Activated T-helper 1 cell treated with anti-CD3 and anti-CD28 coated beads, Interleukin-12 subunit alpha, Interleukin-12 subunit beta, Interleukin-2, Interleukin-4 antibody, amounts not matched to agents 30 ng/mL and 10 ng/mL and 1 ng/mL, durations not matched to agents 14 hours and 24 hours and 36 hours (primary cell): ENCODE measurements at regions not wholly inside any gene's neighbourhood (a gene's known extent, or its start where the extent isn't known, plus 50 kb on each side); places are given as distances from the start of the nearest gene placed in this dataset.

ENCODE experiments used
- DNase-seq: peaks from one replicate; pipeline ENCODE4 v3.0.0; 2021; ENCODE audit warnings: low spot score
- H3K27ac Mint-ChIP-seq: one replicate; pipeline ENCODE4 v1.8.0; 2021; ENCODE audit warnings: mild to moderate bottlenecking, mixed read lengths
- H3K27me3 Mint-ChIP-seq: one replicate; pipeline ENCODE4 v1.8.0; 2022; ENCODE audit warnings: mild to moderate bottlenecking, moderate library complexity, mixed read lengths; ENCODE audit not compliant: insufficient read depth
- H3K36me3 Mint-ChIP-seq: one replicate; pipeline ENCODE4 v1.8.0; 2021; ENCODE audit warnings: low read depth, mixed read lengths
- H3K4me1 Mint-ChIP-seq: one replicate; pipeline ENCODE4 v1.8.0; 2021; ENCODE audit warnings: low read depth, mixed read lengths
- H3K4me3 Mint-ChIP-seq: one replicate; pipeline ENCODE4 v1.8.0; 2021; ENCODE audit warnings: mild to moderate bottlenecking, moderate library complexity, mixed read lengths
- H3K9me3 Mint-ChIP-seq: one replicate; pipeline ENCODE4 v1.8.0; 2021; ENCODE audit warnings: mixed read lengths
- intact Hi-C: fragments of 100-400 bp; cut with micrococcal nuclease; formaldehyde crosslinking; loops from one replicate; pipeline ENCODE4 v1.15.1; 2024

GRCh38 chr11:31995032-31995431 is 95.8 kb upstream of the RCN1 start:
- intact Hi-C loops = no loop called here
- Mint-ChIP-seq H3K27ac (no peak overlapping the region), H3K9me3 (no peaks in the 10 kb centered on the region), H3K4me1 (peaks cover 15% of the 10 kb centered on the region), H3K27me3 (peaks cover 8% of the 10 kb centered on the region), H3K36me3 (peaks cover 2% of the 10 kb centered on the region), H3K4me3 (no peak overlapping the region)
- DNase-seq = no peak

GRCh38 chr11:31987118-31988005 is 103.5 kb upstream of the RCN1 start:
- Mint-ChIP-seq H3K36me3 (no peaks in the 10 kb centered on the region), H3K27ac (no peak overlapping the region), H3K9me3 (no peaks in the 10 kb centered on the region), H3K4me3 (no peak overlapping the region), H3K4me1 (no peaks in the 10 kb centered on the region), H3K27me3 (peaks cover 42% of the 10 kb centered on the region)
- intact Hi-C loops = no loop called here
- no peak for DNase-seq

DNA sequence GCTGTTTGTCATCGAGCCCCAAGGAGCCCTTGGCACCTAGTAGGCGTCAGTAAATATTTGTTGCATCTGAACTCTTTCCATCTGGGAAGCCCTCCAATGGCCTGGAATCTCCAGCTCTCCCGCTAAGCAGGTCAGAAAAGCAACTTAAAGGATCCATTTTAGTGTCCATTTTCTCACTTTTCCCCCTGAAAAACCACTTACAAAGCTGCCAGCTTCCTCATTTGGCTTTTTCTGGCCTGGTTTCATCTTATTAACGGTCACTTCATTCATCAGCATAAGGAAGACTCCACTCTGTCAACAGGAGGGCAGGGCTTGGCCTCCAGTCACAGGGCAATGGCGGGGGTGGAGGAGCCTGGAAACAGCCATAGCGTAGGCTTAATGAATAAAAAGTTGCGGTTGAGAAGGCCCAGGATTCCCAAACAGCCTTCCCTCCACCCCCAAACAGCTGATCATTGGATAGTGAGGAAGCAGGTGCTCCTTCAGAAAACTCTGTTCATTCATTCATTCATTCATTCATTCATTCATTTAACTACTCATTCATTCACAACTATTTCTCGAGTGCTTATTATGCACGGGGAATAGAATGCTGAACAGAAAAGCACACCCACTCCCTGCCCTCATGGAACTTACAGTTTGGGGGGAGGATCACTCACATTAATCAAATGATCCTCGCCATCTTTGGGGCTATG is 104.5 kb upstream of the RCN1 start:
- H3K4me3 Mint-ChIP-seq = no peak overlapping the region
- no peaks in the 10 kb centered on the region for H3K9me3 Mint-ChIP-seq
- H3K36me3 Mint-ChIP-seq = no peaks in the 10 kb centered on the region
- H3K27me3 Mint-ChIP-seq = peaks cover 46% of the 10 kb centered on the region
- no peaks in the 10 kb centered on the region for H3K4me1 Mint-ChIP-seq
- intact Hi-C loops = no loop called here
- no peak for DNase-seq
- no peak overlapping the region for H3K27ac Mint-ChIP-seq

DNA sequence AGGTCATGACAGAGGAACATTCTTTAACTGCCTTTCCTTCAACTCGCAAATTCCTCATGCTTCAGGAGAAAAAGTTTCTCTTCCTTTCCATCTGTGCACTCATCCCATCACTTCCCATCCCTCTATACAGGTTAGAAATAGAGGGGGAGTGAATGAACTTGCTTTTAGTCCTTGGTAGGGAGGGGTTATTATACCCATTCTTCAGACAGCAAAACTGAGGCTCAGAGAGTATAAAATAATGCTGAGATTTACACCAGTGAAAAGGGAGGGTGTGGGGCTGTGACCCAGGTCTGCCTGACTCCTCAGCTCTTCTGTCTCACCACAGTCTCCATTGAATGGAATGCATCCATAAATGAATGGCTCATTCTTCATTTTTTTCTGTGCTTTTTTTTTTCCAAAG is 109.4 kb upstream of the RCN1 start:
- peaks cover 1% of the 10 kb centered on the region for H3K36me3 Mint-ChIP-seq

DNA sequence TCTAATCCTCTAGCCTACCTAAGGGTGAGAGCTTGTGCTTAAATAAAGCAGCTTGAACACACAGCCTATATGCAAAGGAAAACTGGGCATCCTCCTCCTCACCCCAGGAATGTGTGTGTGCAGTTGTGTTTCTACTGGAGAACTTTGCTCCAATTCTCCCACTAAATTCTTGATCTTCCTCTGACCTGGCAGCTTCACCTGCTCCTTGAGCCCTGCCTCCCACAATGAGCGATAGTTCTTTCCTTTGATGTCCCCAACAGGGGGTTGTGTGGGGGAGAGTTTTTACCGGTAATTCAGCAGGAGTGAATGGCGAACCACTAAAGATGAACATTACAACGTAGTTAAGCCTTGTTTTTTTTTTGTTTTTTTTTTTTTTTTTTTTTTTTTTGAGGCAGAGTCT is 113.5 kb upstream of the RCN1 start:
- Mint-ChIP-seq H3K27me3 (peaks cover 28% of the 10 kb centered on the region), H3K4me1 (no peaks in the 10 kb centered on the region), H3K9me3 (no peaks in the 10 kb centered on the region), H3K4me3 (no peak overlapping the region), H3K36me3 (peaks cover 1% of the 10 kb centered on the region), H3K27ac (no peak overlapping the region)
- DNase-seq = no peak
- intact Hi-C loops = no loop called here

More for the DNA sequence above, 109.4 kb upstream of the RCN1 start:
- Mint-ChIP-seq H3K4me3 (no peak overlapping the region), H3K27ac (no peak overlapping the region), H3K27me3 (peaks cover 32% of the 10 kb centered on the region), H3K4me1 (no peaks in the 10 kb centered on the region), H3K9me3 (no peaks in the 10 kb centered on the region)
- intact Hi-C loops = no loop called here
- no peak for DNase-seq

GRCh38 chr11:31974366-31975136 is 116.3 kb upstream of the RCN1 start:
- H3K4me1 Mint-ChIP-seq = no peaks in the 10 kb centered on the region
- H3K27me3 Mint-ChIP-seq = peaks cover 16% of the 10 kb centered on the region
- no peak for DNase-seq
- H3K4me3 Mint-ChIP-seq = no peak overlapping the region
- peaks cover 1% of the 10 kb centered on the region for H3K36me3 Mint-ChIP-seq
- no peak overlapping the region for H3K27ac Mint-ChIP-seq
- no peaks in the 10 kb centered on the region for H3K9me3 Mint-ChIP-seq
- intact Hi-C loops = no loop called here

GRCh38 chr11:31973172-31973571 is 117.7 kb upstream of the RCN1 start:
- Mint-ChIP-seq H3K27ac (no peak overlapping the region), H3K9me3 (no peaks in the 10 kb centered on the region), H3K27me3 (peaks cover 16% of the 10 kb centered on the region), H3K36me3 (peaks cover 1% of the 10 kb centered on the region), H3K4me3 (no peak overlapping the region), H3K4me1 (no peaks in the 10 kb centered on the region)
- DNase-seq = no peak
- intact Hi-C loops = no loop called here

DNA sequence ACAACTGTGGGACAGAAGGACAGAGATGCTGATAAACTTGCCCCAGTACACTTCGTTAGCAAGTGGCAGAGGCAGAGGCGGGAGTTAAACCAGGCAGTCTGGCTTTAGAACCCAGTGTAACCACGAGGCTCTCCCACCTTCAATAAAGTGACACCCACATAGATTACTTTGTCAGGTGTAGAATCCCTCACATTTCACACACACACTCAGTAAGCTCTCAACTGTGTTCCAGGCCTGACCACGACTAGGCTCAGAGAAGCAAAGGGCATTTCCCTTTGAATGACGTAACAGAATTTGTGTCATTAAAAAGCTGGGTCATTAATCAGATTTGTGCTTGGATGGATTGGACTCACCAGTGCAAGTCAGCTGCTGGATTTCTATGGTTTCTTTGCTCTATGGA is 118.3 kb upstream of the RCN1 start:
- Mint-ChIP-seq H3K27me3 (peaks cover 15% of the 10 kb centered on the region), H3K36me3 (no peaks in the 10 kb centered on the region), H3K27ac (no peak overlapping the region), H3K9me3 (no peaks in the 10 kb centered on the region), H3K4me3 (no peak overlapping the region), H3K4me1 (no peaks in the 10 kb centered on the region)
- intact Hi-C loops = no loop called here
- no peak for DNase-seq

GRCh38 chr11:31969359-31969702 is 121.5 kb upstream of the RCN1 start:
- Mint-ChIP-seq H3K36me3 (no peaks in the 10 kb centered on the region), H3K4me3 (no peak overlapping the region), H3K4me1 (no peaks in the 10 kb centered on the region), H3K27me3 (peaks cover 3% of the 10 kb centered on the region), H3K9me3 (no peaks in the 10 kb centered on the region), H3K27ac (no peak overlapping the region)
- intact Hi-C loops = no loop called here
- DNase-seq = no peak

- intact Hi-C loops = no loop called here
- Mint-ChIP-seq H3K4me1 (no peaks in the 10 kb centered on the region), H3K27ac (no peak overlapping the region)
Measured at GRCh38 chr11:31968461-31969358, 122.2 kb upstream of the RCN1 start.

GRCh38 chr11:31967404-31968130 is 123.3 kb upstream of the RCN1 start:
- Mint-ChIP-seq H3K4me3 (no peak overlapping the region), H3K27me3 (peaks cover 2% of the 10 kb centered on the region), H3K4me1 (no peaks in the 10 kb centered on the region), H3K36me3 (no peaks in the 10 kb centered on the region), H3K27ac (no peak overlapping the region), H3K9me3 (no peaks in the 10 kb centered on the region)
- intact Hi-C loops = no loop called here
- no peak for DNase-seq

More at GRCh38 chr11:31968461-31969358, 122.2 kb upstream of the RCN1 start:
- Mint-ChIP-seq H3K9me3 (no peaks in the 10 kb centered on the region), H3K27me3 (peaks cover 2% of the 10 kb centered on the region), H3K4me3 (no peak overlapping the region), H3K36me3 (no peaks in the 10 kb centered on the region)
- no peak for DNase-seq

DNA sequence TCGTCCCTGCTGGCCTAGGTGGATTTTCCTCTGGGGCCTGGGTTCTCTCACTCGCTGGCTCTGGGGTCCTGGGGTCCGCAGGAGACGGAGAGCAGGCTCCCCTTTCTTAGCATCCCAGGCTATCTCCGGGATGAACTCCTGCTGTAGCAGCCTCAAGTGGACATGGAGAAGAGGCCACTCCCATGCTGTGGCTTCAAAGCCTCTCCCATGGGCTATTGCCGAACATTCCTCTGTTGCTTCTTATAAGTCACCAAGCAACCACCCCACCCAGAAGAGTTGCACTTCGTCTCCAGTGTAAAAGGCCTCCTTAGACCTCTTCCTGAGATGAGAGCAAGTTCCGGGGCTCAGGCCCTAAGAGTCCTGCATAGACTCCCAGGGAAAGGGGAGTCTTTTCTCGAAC is 124.0 kb upstream of the RCN1 start:
- intact Hi-C loops = no loop called here
- no peak for DNase-seq
- peaks cover 4% of the 10 kb centered on the region for H3K27me3 Mint-ChIP-seq
- no peak overlapping the region for H3K4me3 Mint-ChIP-seq
- no peaks in the 10 kb centered on the region for H3K4me1 Mint-ChIP-seq
- no peak overlapping the region for H3K27ac Mint-ChIP-seq
- H3K9me3 Mint-ChIP-seq = no peaks in the 10 kb centered on the region
- H3K36me3 Mint-ChIP-seq = no peaks in the 10 kb centered on the region
